SK-N-SH (cell line): ENCODE measurements at regions not wholly inside any gene's neighbourhood (a gene's known extent, or its start where the extent isn't known, plus 50 kb on each side); places are given as distances from the start of the nearest gene placed in this dataset.

Experiments
- CTCF ChIA-PET: fragments of 300-600, 350-600 bp; formaldehyde crosslinking; extraction: SDS; loops from one replicate; lab custom pipeline; 2021; lab: Yijun Ruan, JAX
- POLR2A ChIA-PET: fragments of 350-600 bp; sonication (Branson Sonifier 250); formaldehyde crosslinking; extraction: SDS; loops from one replicate; lab custom pipeline; 2020; ENCODE audit warnings: antibody characterized with exemption, inconsistent platforms; lab: Yijun Ruan, JAX
- DNase-seq: peaks from one replicate; pipeline ENCODE4 v3.0.0; 2012
- H2AFZ ChIP-seq: fragments of 200-600 bp; sonication (generic); 2 replicates; pipeline ENCODE4 v1.8.1; 2016; ENCODE audit warnings: antibody characterized with exemption, mild to moderate bottlenecking, low read depth
- H3F3A ChIP-seq: fragments of 200-600 bp; sonication (generic); replicated peaks from 2 replicates; pipeline ENCODE3; 2016; ENCODE audit warnings: antibody characterized with exemption, mild to moderate bottlenecking; ENCODE audit not compliant: insufficient read depth
- H3K27ac ChIP-seq, 2 experiments: fragments of 200-500 bp in 1 of 2; fragments of 200-600 bp in 1 of 2; sonication (Bioruptor generic) in 1 of 2; sonication (generic), shearing (Covaris generic) in 1 of 2; 2 replicates each; pipeline versions ENCODE4 v1.5.1 to v1.6.1; 2014 to 2016; ENCODE audit warnings: low read depth in 2 of 2, inconsistent platforms in 1 of 2, low read length in 1 of 2, mild to moderate bottlenecking in 1 of 2, mixed read lengths in 1 of 2
- H3K27me3 ChIP-seq: fragments of 200-600 bp; sonication (generic), shearing (Covaris generic); 2 replicates; pipeline ENCODE4 v1.6.1; 2016; ENCODE audit warnings: mixed run types; ENCODE audit not compliant: insufficient read depth
- H3K36me3 ChIP-seq, 2 experiments: fragments of 200-500 bp in 1 of 2; fragments of 200-600 bp in 1 of 2; sonication (Bioruptor generic) in 1 of 2; sonication (generic) in 1 of 2; replicated peaks in 1 of 2; 2 replicates each; pipeline versions ENCODE3 to v1.5.1; 2014 to 2016; ENCODE audit warnings: low read length in 1 of 2, mild to moderate bottlenecking in 1 of 2; ENCODE audit not compliant: insufficient read depth in 2 of 2, control insufficient read depth in 1 of 2
- H3K4me1 ChIP-seq, 2 experiments: fragments of 200-500 bp in 1 of 2; fragments of 200-600 bp in 1 of 2; sonication (Bioruptor generic) in 1 of 2; sonication (generic), shearing (Covaris generic) in 1 of 2; 2 replicates each; pipeline versions ENCODE4 v1.5.1 to v1.6.1; 2014 to 2016; ENCODE audit warnings: low read depth in 1 of 2, low read length in 1 of 2, mixed run types in 1 of 2; ENCODE audit not compliant: insufficient read depth in 2 of 2, control insufficient read depth in 1 of 2
- H3K4me2 ChIP-seq: fragments of 200-600 bp; sonication (generic), shearing (Covaris generic); 2 replicates; pipeline ENCODE4 v1.6.1; 2017; ENCODE audit warnings: mixed run types
- H3K4me3 ChIP-seq, 2 experiments: fragments of 200-500 bp in 1 of 2; fragments of 200-600 bp in 1 of 2; sonication (Bioruptor generic) in 1 of 2; sonication (generic), shearing (Covaris generic) in 1 of 2; 2 replicates each; pipeline versions ENCODE4 v1.5.1 to v1.8.1; 2014 to 2016; ENCODE audit warnings: low read depth in 2 of 2, inconsistent platforms in 1 of 2, low read length in 1 of 2, mild to moderate bottlenecking in 1 of 2, mixed read lengths in 1 of 2, moderate library complexity in 1 of 2
- H3K79me2 ChIP-seq: fragments of 200-600 bp; sonication (generic); 2 replicates; pipeline ENCODE4 v1.8.1; 2017; ENCODE audit warnings: mild to moderate bottlenecking; ENCODE audit not compliant: insufficient read depth
- H3K9ac ChIP-seq: fragments of 200-600 bp; sonication (generic); 2 replicates; pipeline ENCODE4 v1.6.1; 2017; ENCODE audit warnings: mixed run types
- H3K9me2 ChIP-seq: fragments of 200-600 bp; sonication (generic); 2 replicates; pipeline ENCODE4 v1.6.1; 2017; ENCODE audit warnings: mixed run types
- H3K9me3 ChIP-seq: fragments of 200-600 bp; sonication (generic); 2 replicates; pipeline ENCODE4 v1.6.1; 2017; ENCODE audit warnings: mixed run types, mild to moderate bottlenecking, moderate library complexity
- H4K20me1 ChIP-seq: fragments of 200-600 bp; sonication (generic); 2 replicates; pipeline ENCODE4 v1.6.1; 2017; ENCODE audit warnings: mild to moderate bottlenecking, mixed run types; ENCODE audit not compliant: insufficient read depth
- CHD2 ChIP-seq: fragments of 150-350 bp; IDR thresholded peaks from 2 replicates; pipeline ENCODE4 v1.6.1; 2018; ENCODE audit warnings: low read length; ENCODE audit not compliant: partially characterized antibody
- ELF1 ChIP-seq: IDR thresholded peaks from 2 replicates; pipeline ENCODE4 v1.4.0; 2012
- EP300 ChIP-seq, 2 experiments: IDR thresholded peaks; 2 replicates each; pipeline versions ENCODE4 v1.4.0 to v1.6.1; 2012; ENCODE audit warnings: borderline replicate concordance in 1 of 2, low read depth in 1 of 2, low read length in 1 of 2
- EZH2phosphoT487 ChIP-seq: fragments of 200-600 bp; sonication (generic); IDR thresholded peaks from 2 replicates; pipeline ENCODE4 v1.6.1; 2017; ENCODE audit warnings: low read depth, mixed run types, mild to moderate bottlenecking, antibody characterized with exemption, moderate library complexity, borderline replicate concordance
- FOSL2 ChIP-seq: IDR thresholded peaks from 2 replicates; pipeline ENCODE4 v1.4.0; 2012; ENCODE audit warnings: low read depth, mild to moderate bottlenecking, moderate library complexity, borderline replicate concordance
- FOXM1 ChIP-seq: IDR thresholded peaks from 2 replicates; pipeline ENCODE4 v1.4.0; 2012; ENCODE audit warnings: low read depth, mild to moderate bottlenecking
- GABPA ChIP-seq: IDR thresholded peaks from 2 replicates; pipeline ENCODE4 v1.4.0; 2012; ENCODE audit warnings: low read depth, mild to moderate bottlenecking
- NFIC ChIP-seq: IDR thresholded peaks from 2 replicates; pipeline ENCODE4 v1.4.0; 2012; ENCODE audit warnings: borderline replicate concordance
- POLR2AphosphoS5 ChIP-seq: IDR thresholded peaks from 2 replicates; pipeline ENCODE4 v1.6.1; 2012; ENCODE audit warnings: low read depth, low read length
- TAF1 ChIP-seq: IDR thresholded peaks from 2 replicates; pipeline ENCODE4 v1.6.1; 2012; ENCODE audit warnings: low read depth, mild to moderate bottlenecking, low read length, moderate library complexity, borderline replicate concordance
- WGBS: methylation state at CpG from one replicate; pipeline ENCODE4 v1.1.6; 2017; ENCODE audit warnings: low lambda C conversion rate; 5-methylcytosine and 5-hydroxymethylcytosine counted together
- TF ChIP-seq, protein P1 (sequence below): fragments of 150-350 bp; IDR thresholded peaks from 2 replicates; pipeline ENCODE4 v1.6.1; 2016; ENCODE audit warnings: mild to moderate bottlenecking, low read depth, low read length
- TF ChIP-seq, protein P2 (sequence below): IDR thresholded peaks from 2 replicates; pipeline ENCODE4 v1.4.0; 2012; ENCODE audit warnings: low read depth, borderline replicate concordance
- TF ChIP-seq, protein P3 (sequence below): IDR thresholded peaks from 2 replicates; pipeline ENCODE4 v1.6.1; 2012; ENCODE audit warnings: mild to moderate bottlenecking, low read depth, low read length, moderate library complexity
- TF ChIP-seq, protein P4 (sequence below): IDR thresholded peaks from 2 replicates; pipeline ENCODE4; 2012
- TF ChIP-seq, protein P5 (sequence below): fragments of 200-600 bp; sonication (generic); IDR thresholded peaks from 2 replicates; pipeline ENCODE4 v1.6.1; 2017; ENCODE audit warnings: antibody characterized with exemption, mild to moderate bottlenecking, moderate library complexity
- TF ChIP-seq, protein P6 (sequence below): IDR thresholded peaks from 2 replicates; pipeline ENCODE4 v1.4.0; 2012; ENCODE audit warnings: low read depth, borderline replicate concordance

DNA sequence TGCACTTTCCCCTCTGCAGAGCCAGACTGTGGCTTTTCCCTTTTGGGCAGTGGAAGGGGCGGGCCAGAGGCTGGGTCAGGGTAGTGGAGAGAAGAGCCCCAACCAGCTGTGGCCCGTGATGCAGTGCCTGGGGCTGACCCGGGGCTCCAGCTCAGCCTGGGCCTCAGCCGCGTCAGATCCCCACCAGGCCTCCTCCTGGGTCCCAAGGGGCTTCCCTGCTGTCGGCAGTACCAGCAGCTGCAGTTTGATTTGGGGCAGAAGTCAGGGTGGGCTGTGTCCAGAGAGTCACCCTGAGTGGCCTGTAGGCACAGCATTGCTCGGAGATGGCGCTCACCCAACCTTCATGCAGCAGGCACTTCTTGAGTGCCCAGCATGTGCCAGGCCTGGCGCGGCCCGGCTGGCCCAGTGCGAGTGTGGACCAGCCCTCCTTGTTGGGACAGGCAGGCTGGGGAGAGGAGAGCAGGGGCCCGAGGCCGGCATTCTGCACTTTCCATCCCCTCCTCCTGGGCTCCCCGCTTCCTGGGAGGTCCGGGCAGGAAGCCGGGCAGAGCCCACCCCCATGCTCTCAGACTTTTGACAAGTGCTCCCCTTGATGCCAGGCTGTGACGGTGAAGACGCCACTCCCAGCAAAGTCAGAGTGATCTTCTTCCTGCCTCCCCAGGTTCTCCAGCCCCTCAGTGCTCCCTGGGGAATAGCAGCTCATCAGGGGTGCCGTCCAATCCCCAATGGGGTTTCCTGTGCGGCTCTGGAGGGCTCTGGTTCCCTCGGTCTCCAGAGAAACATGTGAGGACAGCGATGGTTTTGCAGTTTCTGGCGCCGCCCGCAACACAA is 88.3 kb upstream of the COL5A1 start:
- H3K9me3 ChIP-seq, result no peaks in the 10 kb centered on the region
- H3F3A ChIP-seq, result peaks cover 11% of the 10 kb centered on the region
- H3K4me3 ChIP-seq, result no peak overlapping the region
- CTCF ChIA-PET, result interaction anchor here (1.0 to 2.7 kb wide), 3 partner anchors 14 to 104 kb away, joined by 3 to 11 read pairs (median 4); no protein-coding TSS in a partner anchor
- POLR2A ChIA-PET, result no interaction called here
- peak overlapping the region; percentile 78 to 96; a peak in 3 of 4 replicates for H3K27ac ChIP-seq
- no peaks in the 10 kb centered on the region for H3K36me3 ChIP-seq
- H2AFZ ChIP-seq, result no peak overlapping the region
- H3K79me2 ChIP-seq, result no peaks in the 10 kb centered on the region
- no peaks in the 10 kb centered on the region for H3K27me3 ChIP-seq
- 93% methylated on average over 9 of the region's 26 CpGs for WGBS
- H4K20me1 ChIP-seq, result no peaks in the 10 kb centered on the region
- no peak overlapping the region for H3K9ac ChIP-seq
- H3K9me2 ChIP-seq, result no peaks in the 10 kb centered on the region
- H3K4me2 ChIP-seq, result peak overlapping the region; percentile 73; the same call in 1 of the 2 replicates
- peaks cover 36 to 39% of the 10 kb centered on the region in 2 experiments; a peak in 3 of 4 replicates for H3K4me1 ChIP-seq
- DNase-seq, result no peak
- TF ChIP-seq, protein P1, sequence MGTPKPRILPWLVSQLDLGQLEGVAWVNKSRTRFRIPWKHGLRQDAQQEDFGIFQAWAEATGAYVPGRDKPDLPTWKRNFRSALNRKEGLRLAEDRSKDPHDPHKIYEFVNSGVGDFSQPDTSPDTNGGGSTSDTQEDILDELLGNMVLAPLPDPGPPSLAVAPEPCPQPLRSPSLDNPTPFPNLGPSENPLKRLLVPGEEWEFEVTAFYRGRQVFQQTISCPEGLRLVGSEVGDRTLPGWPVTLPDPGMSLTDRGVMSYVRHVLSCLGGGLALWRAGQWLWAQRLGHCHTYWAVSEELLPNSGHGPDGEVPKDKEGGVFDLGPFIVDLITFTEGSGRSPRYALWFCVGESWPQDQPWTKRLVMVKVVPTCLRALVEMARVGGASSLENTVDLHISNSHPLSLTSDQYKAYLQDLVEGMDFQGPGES, result no peak
- TF ChIP-seq, protein P2, sequence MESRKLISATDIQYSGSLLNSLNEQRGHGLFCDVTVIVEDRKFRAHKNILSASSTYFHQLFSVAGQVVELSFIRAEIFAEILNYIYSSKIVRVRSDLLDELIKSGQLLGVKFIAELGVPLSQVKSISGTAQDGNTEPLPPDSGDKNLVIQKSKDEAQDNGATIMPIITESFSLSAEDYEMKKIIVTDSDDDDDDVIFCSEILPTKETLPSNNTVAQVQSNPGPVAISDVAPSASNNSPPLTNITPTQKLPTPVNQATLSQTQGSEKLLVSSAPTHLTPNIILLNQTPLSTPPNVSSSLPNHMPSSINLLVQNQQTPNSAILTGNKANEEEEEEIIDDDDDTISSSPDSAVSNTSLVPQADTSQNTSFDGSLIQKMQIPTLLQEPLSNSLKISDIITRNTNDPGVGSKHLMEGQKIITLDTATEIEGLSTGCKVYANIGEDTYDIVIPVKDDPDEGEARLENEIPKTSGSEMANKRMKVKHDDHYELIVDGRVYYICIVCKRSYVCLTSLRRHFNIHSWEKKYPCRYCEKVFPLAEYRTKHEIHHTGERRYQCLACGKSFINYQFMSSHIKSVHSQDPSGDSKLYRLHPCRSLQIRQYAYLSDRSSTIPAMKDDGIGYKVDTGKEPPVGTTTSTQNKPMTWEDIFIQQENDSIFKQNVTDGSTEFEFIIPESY, result no peak
- TF ChIP-seq POLR2AphosphoS5 (no peak), GABPA (no peak), ELF1 (no peak), NFIC (no peak), EP300 (IDR thresholded peaks at IDR 0.05; ENCODE audit: borderline replicate concordance in 1 of 2, low read depth in 1 of 2, low read length in 1 of 2) (no peak), FOXM1 (no peak), FOSL2 (no peak), TAF1 (no peak), EZH2phosphoT487 (no peak), CHD2 (no peak)
- TF ChIP-seq, protein P3, sequence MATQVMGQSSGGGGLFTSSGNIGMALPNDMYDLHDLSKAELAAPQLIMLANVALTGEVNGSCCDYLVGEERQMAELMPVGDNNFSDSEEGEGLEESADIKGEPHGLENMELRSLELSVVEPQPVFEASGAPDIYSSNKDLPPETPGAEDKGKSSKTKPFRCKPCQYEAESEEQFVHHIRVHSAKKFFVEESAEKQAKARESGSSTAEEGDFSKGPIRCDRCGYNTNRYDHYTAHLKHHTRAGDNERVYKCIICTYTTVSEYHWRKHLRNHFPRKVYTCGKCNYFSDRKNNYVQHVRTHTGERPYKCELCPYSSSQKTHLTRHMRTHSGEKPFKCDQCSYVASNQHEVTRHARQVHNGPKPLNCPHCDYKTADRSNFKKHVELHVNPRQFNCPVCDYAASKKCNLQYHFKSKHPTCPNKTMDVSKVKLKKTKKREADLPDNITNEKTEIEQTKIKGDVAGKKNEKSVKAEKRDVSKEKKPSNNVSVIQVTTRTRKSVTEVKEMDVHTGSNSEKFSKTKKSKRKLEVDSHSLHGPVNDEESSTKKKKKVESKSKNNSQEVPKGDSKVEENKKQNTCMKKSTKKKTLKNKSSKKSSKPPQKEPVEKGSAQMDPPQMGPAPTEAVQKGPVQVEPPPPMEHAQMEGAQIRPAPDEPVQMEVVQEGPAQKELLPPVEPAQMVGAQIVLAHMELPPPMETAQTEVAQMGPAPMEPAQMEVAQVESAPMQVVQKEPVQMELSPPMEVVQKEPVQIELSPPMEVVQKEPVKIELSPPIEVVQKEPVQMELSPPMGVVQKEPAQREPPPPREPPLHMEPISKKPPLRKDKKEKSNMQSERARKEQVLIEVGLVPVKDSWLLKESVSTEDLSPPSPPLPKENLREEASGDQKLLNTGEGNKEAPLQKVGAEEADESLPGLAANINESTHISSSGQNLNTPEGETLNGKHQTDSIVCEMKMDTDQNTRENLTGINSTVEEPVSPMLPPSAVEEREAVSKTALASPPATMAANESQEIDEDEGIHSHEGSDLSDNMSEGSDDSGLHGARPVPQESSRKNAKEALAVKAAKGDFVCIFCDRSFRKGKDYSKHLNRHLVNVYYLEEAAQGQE, result no peak
- TF ChIP-seq, protein P4, sequence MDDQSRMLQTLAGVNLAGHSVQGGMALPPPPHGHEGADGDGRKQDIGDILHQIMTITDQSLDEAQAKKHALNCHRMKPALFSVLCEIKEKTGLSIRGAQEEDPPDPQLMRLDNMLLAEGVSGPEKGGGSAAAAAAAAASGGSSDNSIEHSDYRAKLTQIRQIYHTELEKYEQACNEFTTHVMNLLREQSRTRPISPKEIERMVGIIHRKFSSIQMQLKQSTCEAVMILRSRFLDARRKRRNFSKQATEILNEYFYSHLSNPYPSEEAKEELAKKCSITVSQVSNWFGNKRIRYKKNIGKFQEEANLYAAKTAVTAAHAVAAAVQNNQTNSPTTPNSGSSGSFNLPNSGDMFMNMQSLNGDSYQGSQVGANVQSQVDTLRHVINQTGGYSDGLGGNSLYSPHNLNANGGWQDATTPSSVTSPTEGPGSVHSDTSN, result no peak
- TF ChIP-seq, protein P5, sequence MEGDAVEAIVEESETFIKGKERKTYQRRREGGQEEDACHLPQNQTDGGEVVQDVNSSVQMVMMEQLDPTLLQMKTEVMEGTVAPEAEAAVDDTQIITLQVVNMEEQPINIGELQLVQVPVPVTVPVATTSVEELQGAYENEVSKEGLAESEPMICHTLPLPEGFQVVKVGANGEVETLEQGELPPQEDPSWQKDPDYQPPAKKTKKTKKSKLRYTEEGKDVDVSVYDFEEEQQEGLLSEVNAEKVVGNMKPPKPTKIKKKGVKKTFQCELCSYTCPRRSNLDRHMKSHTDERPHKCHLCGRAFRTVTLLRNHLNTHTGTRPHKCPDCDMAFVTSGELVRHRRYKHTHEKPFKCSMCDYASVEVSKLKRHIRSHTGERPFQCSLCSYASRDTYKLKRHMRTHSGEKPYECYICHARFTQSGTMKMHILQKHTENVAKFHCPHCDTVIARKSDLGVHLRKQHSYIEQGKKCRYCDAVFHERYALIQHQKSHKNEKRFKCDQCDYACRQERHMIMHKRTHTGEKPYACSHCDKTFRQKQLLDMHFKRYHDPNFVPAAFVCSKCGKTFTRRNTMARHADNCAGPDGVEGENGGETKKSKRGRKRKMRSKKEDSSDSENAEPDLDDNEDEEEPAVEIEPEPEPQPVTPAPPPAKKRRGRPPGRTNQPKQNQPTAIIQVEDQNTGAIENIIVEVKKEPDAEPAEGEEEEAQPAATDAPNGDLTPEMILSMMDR, result no peak
- TF ChIP-seq, protein P6, sequence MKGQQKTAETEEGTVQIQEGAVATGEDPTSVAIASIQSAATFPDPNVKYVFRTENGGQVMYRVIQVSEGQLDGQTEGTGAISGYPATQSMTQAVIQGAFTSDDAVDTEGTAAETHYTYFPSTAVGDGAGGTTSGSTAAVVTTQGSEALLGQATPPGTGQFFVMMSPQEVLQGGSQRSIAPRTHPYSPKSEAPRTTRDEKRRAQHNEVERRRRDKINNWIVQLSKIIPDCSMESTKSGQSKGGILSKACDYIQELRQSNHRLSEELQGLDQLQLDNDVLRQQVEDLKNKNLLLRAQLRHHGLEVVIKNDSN, result no peak
